ENCODE measurements at regions not wholly inside any gene's neighbourhood (a gene's known extent, or its start where the extent isn't known, plus 50 kb on each side); places are given as distances from the start of the nearest gene placed in this dataset.

- no peak for DNase-seq (ENCODE audit: extremely low spot score in 2 of 2)
- Histone ChIP-seq H3K36me3 (no peaks in the 10 kb centered on the region), H3K4me3 (no peak overlapping the region), H3K4me1 (peaks cover 9% of the 10 kb centered on the region), H3K27ac (no peak overlapping the region), H3K9me3 (no peaks in the 10 kb centered on the region), H3K27me3 (no peaks in the 10 kb centered on the region)
- intact Hi-C loops (cut with DNase I): loop anchor here (5.0 kb wide), 1 partner anchor 882 kb away; the partner anchor contains the start of gene ELMO3
- TF ChIP-seq CTCF (IDR thresholded peaks at IDR 0.05): peak; percentile 79 to 86 (median 85)
- no peak for TF ChIP-seq POLR2A (IDR thresholded peaks at IDR 0.05)
Measured at GRCh38 chr16:66315210-66315825, 51.2 kb upstream of the CDH5 start.

GRCh38 chr16:66311306-66311705 lies 55.2 kb upstream of the CDH5 start:
- Histone ChIP-seq H3K27ac (no peak overlapping the region), H3K27me3 (no peaks in the 10 kb centered on the region), H3K9me3 (no peaks in the 10 kb centered on the region), H3K36me3 (no peaks in the 10 kb centered on the region), H3K4me3 (no peak overlapping the region), H3K4me1 (peaks cover 9% of the 10 kb centered on the region)
- TF ChIP-seq POLR2A (IDR thresholded peaks at IDR 0.05) (no peak), POLR2AphosphoS5 (IDR thresholded peaks at IDR 0.05; ENCODE audit: insufficient read depth in 1 of 2, low read depth in 1 of 2) (no peak), CTCF (IDR thresholded peaks at IDR 0.05) (no peak)
- no peak for DNase-seq (ENCODE audit: extremely low spot score in 2 of 2)
- intact Hi-C loops (cut with DNase I): no loop called here

GRCh38 chr16:66309215-66309807 lies 57.2 kb upstream of the CDH5 start:
- Histone ChIP-seq H3K4me3 (no peak overlapping the region), H3K27me3 (no peaks in the 10 kb centered on the region), H3K4me1 (no peaks in the 10 kb centered on the region), H3K36me3 (no peaks in the 10 kb centered on the region), H3K27ac (no peak overlapping the region), H3K9me3 (no peaks in the 10 kb centered on the region)
- no peak for DNase-seq (ENCODE audit: extremely low spot score in 2 of 2)
- intact Hi-C loops (cut with DNase I): no loop called here
- no peak for TF ChIP-seq POLR2AphosphoS5 (IDR thresholded peaks at IDR 0.05; ENCODE audit: insufficient read depth in 1 of 2, low read depth in 1 of 2)
- no peak for TF ChIP-seq CTCF (IDR thresholded peaks at IDR 0.05)
- TF ChIP-seq POLR2A (IDR thresholded peaks at IDR 0.05): no peak

- Histone ChIP-seq H3K27ac (no peak overlapping the region), H3K4me1 (no peaks in the 10 kb centered on the region), H3K9me3 (no peaks in the 10 kb centered on the region), H3K27me3 (no peaks in the 10 kb centered on the region), H3K4me3 (no peak overlapping the region), H3K36me3 (no peaks in the 10 kb centered on the region)
- intact Hi-C loops (cut with DNase I): no loop called here
- no peak for DNase-seq (ENCODE audit: extremely low spot score in 2 of 2)
- TF ChIP-seq POLR2A (IDR thresholded peaks at IDR 0.05) (no peak), CTCF (IDR thresholded peaks at IDR 0.05) (no peak), POLR2AphosphoS5 (IDR thresholded peaks at IDR 0.05; ENCODE audit: insufficient read depth in 1 of 2, low read depth in 1 of 2) (no peak)
Measured at GRCh38 chr16:66308096-66308495, 58.4 kb upstream of the CDH5 start.

- no peak overlapping the region for H3K4me3 ChIP-seq
- no peaks in the 10 kb centered on the region for H3K4me1 ChIP-seq
- no peak overlapping the region for H3K27ac ChIP-seq
- no peaks in the 10 kb centered on the region for H3K36me3 ChIP-seq
- TF ChIP-seq POLR2A (IDR thresholded peaks at IDR 0.05) (no peak), POLR2AphosphoS5 (IDR thresholded peaks at IDR 0.05; ENCODE audit: insufficient read depth in 1 of 2, low read depth in 1 of 2) (no peak), CTCF (IDR thresholded peaks at IDR 0.05) (no peak)
- H3K27me3 ChIP-seq: no peaks in the 10 kb centered on the region
- no peak for DNase-seq (ENCODE audit: extremely low spot score in 2 of 2)
- intact Hi-C loops (cut with DNase I): no loop called here
- no peaks in the 10 kb centered on the region for H3K9me3 ChIP-seq
Measured at GRCh38 chr16:66306366-66307150, 59.9 kb upstream of the CDH5 start.
